Lower leg skin (tissue), 3 donors: ENCODE measurements at regions not wholly inside any gene's neighbourhood (a gene's known extent, or its start where the extent isn't known, plus 50 kb on each side); places are given as distances from the start of the nearest gene placed in this dataset.

Experiments
- CTCF ChIP-seq, 3 donors: fragments of 450-650 bp; IDR thresholded peaks; one replicate each; pipeline ENCODE4 v1.5.1; 2016; ENCODE audit warnings: antibody characterized with exemption in 3 of 3, mild to moderate bottlenecking in 3 of 3, moderate library complexity in 2 of 3
- POLR2A ChIP-seq, 2 donors: fragments of 450-650 bp; IDR thresholded peaks; one replicate each; pipeline ENCODE4 v1.6.1; 2016 to 2017; ENCODE audit warnings: antibody characterized with exemption in 2 of 2, mild to moderate bottlenecking in 1 of 2, moderate library complexity in 1 of 2

GRCh38 chr16:65176603-65177002, 54.7 kb upstream of the CDH11 start:
- TF ChIP-seq CTCF (IDR thresholded peaks at IDR 0.05) (no peak), POLR2A (IDR thresholded peaks at IDR 0.05) (no peak)
